ENCODE measurements at regions not wholly inside any gene's neighbourhood (a gene's known extent, or its start where the extent isn't known, plus 50 kb on each side); places are given as distances from the start of the nearest gene placed in this dataset.

DNA sequence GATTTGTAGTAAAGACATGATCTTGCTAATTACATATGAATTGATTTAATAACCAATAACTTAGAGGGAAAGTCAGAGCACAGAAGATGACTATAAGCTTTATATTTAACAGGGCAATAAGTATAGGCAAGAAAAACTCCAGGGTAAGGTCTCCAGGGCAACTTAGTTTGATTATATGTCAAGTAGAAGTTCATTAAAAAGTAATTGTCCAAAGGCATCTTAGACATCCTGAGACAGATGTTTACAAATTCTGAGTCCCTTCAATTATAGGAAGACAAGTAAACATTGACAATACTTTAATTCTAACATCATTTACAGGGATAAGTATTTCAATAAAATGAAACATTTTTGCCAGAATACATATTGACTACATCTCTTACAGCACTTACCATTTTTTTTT, 416.0 kb downstream of the RAP2B start:
- no peak overlapping the region for H4K8ac ChIP-seq (ENCODE audit: low read depth, low read length)
- no peak overlapping the region for H3K9ac ChIP-seq (ENCODE audit: low read depth, low read length, poor library complexity)
- DNase-seq (ENCODE audit: low spot score): no peak
- H2BK120ac ChIP-seq (ENCODE audit: low read depth, low read length): no peak overlapping the region
- H2AFZ ChIP-seq (ENCODE audit: low read length): no peak overlapping the region
- H3K4me3 ChIP-seq (ENCODE audit: low read length in 2 of 2): no peak overlapping the region
- H3K23ac ChIP-seq (ENCODE audit: low read depth, low read length, poor library complexity): no peak overlapping the region
- no peak overlapping the region for H3K4ac ChIP-seq (ENCODE audit: low read length)
- H2BK12ac ChIP-seq (ENCODE audit: low read length): no peak overlapping the region
- H2AK5ac ChIP-seq (ENCODE audit: low read depth, low read length): no peak overlapping the region
- no peaks in the 10 kb centered on the region for H3K79me1 ChIP-seq (ENCODE audit: low read depth, low read length)
- no peaks in the 10 kb centered on the region for H3K4me1 ChIP-seq (ENCODE audit: control insufficient read depth in 2 of 2, insufficient read depth in 1 of 2, low read depth in 1 of 2, low read length in 2 of 2)
- no peaks in the 10 kb centered on the region for H3K9me3 ChIP-seq (replicated peaks in 1 of 2; ENCODE audit: control insufficient read depth in 2 of 2, insufficient read depth in 1 of 2, low read depth in 1 of 2, low read length in 2 of 2)
- H3K18ac ChIP-seq (ENCODE audit: low read length): no peak overlapping the region
- no peak overlapping the region for H3K14ac ChIP-seq (ENCODE audit: low read length)
- H3K27me3 ChIP-seq (ENCODE audit: control insufficient read depth in 3 of 3, insufficient read depth in 3 of 3, low read depth in 1 of 3, low read length in 3 of 3): no peaks in the 10 kb centered on the region
- H3K36me3 ChIP-seq (replicated peaks in 1 of 2; ENCODE audit: control insufficient read depth in 2 of 2, insufficient read depth in 2 of 2, low read length in 2 of 2): no peaks in the 10 kb centered on the region
- no peak overlapping the region for H3K4me2 ChIP-seq (ENCODE audit: insufficient read depth, low read length, poor library complexity, severe bottlenecking)
- H4K91ac ChIP-seq (ENCODE audit: low read depth, low read length, poor library complexity): no peak overlapping the region
- no peak overlapping the region for H2BK15ac ChIP-seq (ENCODE audit: low read length)
- H2BK5ac ChIP-seq (ENCODE audit: low read length): no peak overlapping the region
- H3K27ac ChIP-seq (replicated peaks; ENCODE audit: low read length): no peak overlapping the region

DNA sequence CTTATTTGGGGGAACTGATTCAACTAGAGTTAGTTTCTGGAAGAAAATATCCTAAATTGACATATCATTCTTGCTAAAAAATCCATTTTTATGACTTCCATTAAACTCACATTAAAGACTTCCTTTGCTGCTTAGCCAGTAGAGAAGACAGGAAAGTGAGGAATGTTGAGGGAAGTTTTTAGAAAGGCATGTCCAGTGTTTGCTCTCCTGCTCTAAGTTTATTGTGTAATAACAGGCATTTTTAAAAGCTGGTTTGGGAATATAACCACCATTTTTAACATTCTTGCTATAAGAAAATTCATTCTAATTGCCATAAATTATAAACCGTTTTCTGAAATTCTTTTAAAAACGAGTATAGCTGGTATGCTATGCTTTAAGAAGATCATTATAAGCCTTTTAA, 428.0 kb downstream of the RAP2B start:
- Histone ChIP-seq H3K23ac (ENCODE audit: low read depth, low read length, poor library complexity) (no peak overlapping the region), H3K4ac (ENCODE audit: low read length) (no peak overlapping the region), H3K18ac (ENCODE audit: low read length) (no peak overlapping the region), H3K9ac (ENCODE audit: low read depth, low read length, poor library complexity) (no peak overlapping the region), H3K14ac (ENCODE audit: low read length) (no peak overlapping the region), H2BK15ac (ENCODE audit: low read length) (no peak overlapping the region), H3K27ac (replicated peaks; ENCODE audit: low read length) (no peak overlapping the region), H3K79me1 (ENCODE audit: low read depth, low read length) (no peaks in the 10 kb centered on the region), H2BK12ac (ENCODE audit: low read length) (no peak overlapping the region), H2BK5ac (ENCODE audit: low read length) (no peak overlapping the region), H2AFZ (ENCODE audit: low read length) (no peak overlapping the region), H2AK5ac (ENCODE audit: low read depth, low read length) (no peak overlapping the region), H3K4me1 (ENCODE audit: control insufficient read depth in 2 of 2, insufficient read depth in 1 of 2, low read depth in 1 of 2, low read length in 2 of 2) (no peaks in the 10 kb centered on the region), H4K8ac (ENCODE audit: low read depth, low read length) (no peak overlapping the region), H3K9me3 (replicated peaks in 1 of 2; ENCODE audit: control insufficient read depth in 2 of 2, insufficient read depth in 1 of 2, low read depth in 1 of 2, low read length in 2 of 2) (no peaks in the 10 kb centered on the region), H3K4me2 (ENCODE audit: insufficient read depth, low read length, poor library complexity, severe bottlenecking) (no peak overlapping the region), H3K36me3 (replicated peaks in 1 of 2; ENCODE audit: control insufficient read depth in 2 of 2, insufficient read depth in 2 of 2, low read length in 2 of 2) (no peaks in the 10 kb centered on the region), H3K27me3 (ENCODE audit: control insufficient read depth in 3 of 3, insufficient read depth in 3 of 3, low read depth in 1 of 3, low read length in 3 of 3) (no peaks in the 10 kb centered on the region), H4K91ac (ENCODE audit: low read depth, low read length, poor library complexity) (no peak overlapping the region), H3K4me3 (ENCODE audit: low read length in 2 of 2) (no peak overlapping the region), H2BK120ac (ENCODE audit: low read depth, low read length) (no peak overlapping the region)
- DNase-seq (ENCODE audit: low spot score): no peak
- no CpG with 5 or more reads among the region's 2 CpGs for WGBS, 2 donors (ENCODE audit: extremely low coverage in 2 of 2, insufficient read length in 2 of 2, insufficient replicate concordance in 1 of 2)

DNA sequence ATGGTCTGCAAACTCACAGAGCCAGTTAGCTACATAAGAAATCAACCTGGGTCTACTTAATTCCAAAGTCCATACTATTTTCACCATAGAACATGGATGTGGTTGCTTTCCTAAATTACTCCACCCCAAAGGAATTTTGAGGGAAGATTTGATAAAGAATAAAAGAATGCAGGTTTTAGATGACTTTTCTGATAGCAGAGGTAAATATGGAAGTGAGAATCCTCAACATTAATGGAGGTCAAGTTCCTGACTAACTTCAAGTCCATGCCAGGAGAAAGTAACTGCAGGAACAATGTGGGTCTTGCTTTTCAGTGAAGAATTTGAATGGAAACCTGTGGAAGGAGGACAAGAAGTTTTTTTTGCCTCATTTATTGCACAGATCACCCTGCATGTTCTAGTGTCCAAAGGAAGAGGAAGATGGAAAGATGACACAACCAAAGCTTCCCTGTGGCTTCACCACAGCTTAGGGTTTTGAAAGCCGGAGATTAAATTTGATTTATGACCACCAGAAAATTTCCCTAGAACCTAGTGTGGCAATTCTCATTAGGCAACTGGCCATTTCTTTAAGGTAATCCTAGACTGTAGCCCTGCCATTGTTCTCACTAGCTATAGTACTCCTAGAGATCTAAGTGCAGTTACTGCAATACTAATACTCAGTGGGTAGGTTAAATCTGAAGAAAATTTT, 429.7 kb downstream of the RAP2B start:
- Histone ChIP-seq H3K4me1 (ENCODE audit: control insufficient read depth in 2 of 2, insufficient read depth in 1 of 2, low read depth in 1 of 2, low read length in 2 of 2) (no peaks in the 10 kb centered on the region), H3K14ac (ENCODE audit: low read length) (no peak overlapping the region), H2AK5ac (ENCODE audit: low read depth, low read length) (no peak overlapping the region), H4K91ac (ENCODE audit: low read depth, low read length, poor library complexity) (no peak overlapping the region), H3K36me3 (replicated peaks in 1 of 2; ENCODE audit: control insufficient read depth in 2 of 2, insufficient read depth in 2 of 2, low read length in 2 of 2) (no peaks in the 10 kb centered on the region), H3K4me2 (ENCODE audit: insufficient read depth, low read length, poor library complexity, severe bottlenecking) (no peak overlapping the region), H3K9ac (ENCODE audit: low read depth, low read length, poor library complexity) (no peak overlapping the region), H3K27me3 (ENCODE audit: control insufficient read depth in 3 of 3, insufficient read depth in 3 of 3, low read depth in 1 of 3, low read length in 3 of 3) (no peaks in the 10 kb centered on the region), H2BK120ac (ENCODE audit: low read depth, low read length) (no peak overlapping the region), H3K4me3 (ENCODE audit: low read length in 2 of 2) (no peak overlapping the region), H3K79me1 (ENCODE audit: low read depth, low read length) (no peaks in the 10 kb centered on the region), H3K18ac (ENCODE audit: low read length) (no peak overlapping the region), H2BK12ac (ENCODE audit: low read length) (no peak overlapping the region), H2AFZ (ENCODE audit: low read length) (no peak overlapping the region), H2BK5ac (ENCODE audit: low read length) (no peak overlapping the region), H2BK15ac (ENCODE audit: low read length) (no peak overlapping the region), H3K27ac (replicated peaks; ENCODE audit: low read length) (no peak overlapping the region), H3K23ac (ENCODE audit: low read depth, low read length, poor library complexity) (no peak overlapping the region), H3K4ac (ENCODE audit: low read length) (no peak overlapping the region), H3K9me3 (replicated peaks in 1 of 2; ENCODE audit: control insufficient read depth in 2 of 2, insufficient read depth in 1 of 2, low read depth in 1 of 2, low read length in 2 of 2) (no peaks in the 10 kb centered on the region), H4K8ac (ENCODE audit: low read depth, low read length) (no peak overlapping the region)
- DNase-seq (ENCODE audit: low spot score): no peak
- WGBS, 2 donors (ENCODE audit: extremely low coverage in 2 of 2, insufficient read length in 2 of 2, insufficient replicate concordance in 1 of 2): no CpG with 5 or more reads among the region's 1 CpG

DNA sequence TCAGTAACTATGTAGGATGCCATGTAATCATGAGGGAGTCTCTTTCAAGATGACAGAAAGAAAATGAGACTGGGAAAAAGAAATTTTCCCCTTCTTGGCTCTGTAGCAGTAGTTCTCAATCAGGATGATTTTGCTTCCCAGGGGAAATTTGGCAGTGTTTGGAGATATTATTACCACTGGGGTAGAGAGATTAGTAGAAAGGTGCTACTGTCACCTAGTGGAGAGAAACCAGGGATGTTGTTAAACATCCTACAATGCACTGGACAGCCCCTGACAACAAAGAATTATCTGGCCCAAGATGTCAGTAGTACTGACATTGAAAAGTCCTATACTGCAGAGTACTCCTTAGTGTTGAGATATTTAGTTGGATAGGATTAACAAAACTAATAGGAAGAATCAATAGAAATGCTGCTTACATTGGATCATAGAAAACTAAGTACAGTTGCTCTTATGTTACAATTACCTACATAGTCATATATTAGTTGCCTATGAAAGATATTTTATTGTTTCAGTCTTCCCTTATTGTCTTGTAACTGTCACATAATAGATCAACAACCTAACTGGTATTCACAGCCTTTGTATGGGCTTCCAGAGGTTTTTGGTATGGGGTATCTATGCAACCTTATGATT, 433.3 kb downstream of the RAP2B start:
- Histone ChIP-seq H3K14ac (ENCODE audit: low read length) (no peak overlapping the region), H3K27ac (replicated peaks; ENCODE audit: low read length) (no peak overlapping the region), H3K9me3 (replicated peaks in 1 of 2; ENCODE audit: control insufficient read depth in 2 of 2, insufficient read depth in 1 of 2, low read depth in 1 of 2, low read length in 2 of 2) (no peaks in the 10 kb centered on the region), H3K36me3 (replicated peaks in 1 of 2; ENCODE audit: control insufficient read depth in 2 of 2, insufficient read depth in 2 of 2, low read length in 2 of 2) (no peaks in the 10 kb centered on the region), H3K79me1 (ENCODE audit: low read depth, low read length) (no peaks in the 10 kb centered on the region), H2BK12ac (ENCODE audit: low read length) (no peak overlapping the region), H4K91ac (ENCODE audit: low read depth, low read length, poor library complexity) (no peak overlapping the region), H3K18ac (ENCODE audit: low read length) (no peak overlapping the region), H3K4ac (ENCODE audit: low read length) (no peak overlapping the region), H3K4me1 (ENCODE audit: control insufficient read depth in 2 of 2, insufficient read depth in 1 of 2, low read depth in 1 of 2, low read length in 2 of 2) (no peaks in the 10 kb centered on the region), H3K4me3 (ENCODE audit: low read length in 2 of 2) (no peak overlapping the region), H2AK5ac (ENCODE audit: low read depth, low read length) (no peak overlapping the region), H4K8ac (ENCODE audit: low read depth, low read length) (no peak overlapping the region), H3K27me3 (ENCODE audit: control insufficient read depth in 3 of 3, insufficient read depth in 3 of 3, low read depth in 1 of 3, low read length in 3 of 3) (no peaks in the 10 kb centered on the region), H2BK5ac (ENCODE audit: low read length) (no peak overlapping the region), H3K9ac (ENCODE audit: low read depth, low read length, poor library complexity) (no peak overlapping the region), H2AFZ (ENCODE audit: low read length) (no peak overlapping the region), H3K4me2 (ENCODE audit: insufficient read depth, low read length, poor library complexity, severe bottlenecking) (no peak overlapping the region), H2BK15ac (ENCODE audit: low read length) (no peak overlapping the region), H3K23ac (ENCODE audit: low read depth, low read length, poor library complexity) (no peak overlapping the region), H2BK120ac (ENCODE audit: low read depth, low read length) (no peak overlapping the region)
- peak; percentile 8 for DNase-seq (ENCODE audit: low spot score)
